ENCODE measurements at regions not wholly inside any gene's neighbourhood (a gene's known extent, or its start where the extent isn't known, plus 50 kb on each side); places are given as distances from the start of the nearest gene placed in this dataset.

DNA sequence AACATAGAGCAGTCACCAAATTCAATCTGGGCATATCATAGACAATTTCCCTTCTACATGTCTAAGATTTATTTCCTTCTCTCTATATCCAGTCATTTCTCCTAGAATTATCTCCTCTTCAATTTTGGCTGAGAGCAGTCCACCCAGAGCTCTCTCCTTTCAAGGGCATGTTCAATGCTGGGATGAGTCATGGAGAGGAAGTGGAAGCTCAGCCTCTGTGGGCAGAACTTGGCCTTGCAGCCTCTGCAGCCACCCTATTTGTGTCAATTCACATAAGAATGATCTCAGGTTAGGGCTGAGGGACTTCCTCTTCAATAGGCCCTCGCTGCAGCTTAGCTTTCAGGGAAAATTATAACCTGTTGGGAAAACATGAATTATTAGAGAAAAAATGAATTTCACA lies 560.8 kb downstream of the POM121L12 start:
- H3K27ac ChIP-seq = no peak overlapping the region
- WGBS, 2 donors = 29 to 76% methylated on average over 1 of the region's 1 CpG
- TF ChIP-seq CTCF (IDR thresholded peaks at IDR 0.05) (no peak), POLR2A (IDR thresholded peaks at IDR 0.05) (no peak)

DNA sequence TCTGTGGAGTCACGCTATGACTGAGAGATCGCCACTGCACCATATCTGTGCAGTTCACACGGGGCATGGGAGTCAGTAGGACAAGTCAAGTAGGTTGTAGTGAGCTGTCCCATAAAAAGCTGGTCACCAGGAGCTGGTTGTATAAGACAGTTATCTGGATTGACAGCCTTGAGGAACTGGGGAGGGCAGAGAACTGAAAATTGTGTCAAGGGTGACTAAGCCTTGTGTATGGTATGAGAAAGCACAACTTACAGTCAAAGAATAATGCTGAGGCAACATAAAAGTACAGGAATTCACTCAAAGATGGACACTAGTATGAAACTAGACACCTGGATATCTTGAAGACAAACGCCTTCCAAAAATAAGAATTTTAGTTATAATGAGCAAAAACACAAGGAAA lies 564.9 kb downstream of the POM121L12 start:
- Histone ChIP-seq H3K4me1 (no peaks in the 10 kb centered on the region), H3K27me3 (no peaks in the 10 kb centered on the region), H3K9me3 (no peaks in the 10 kb centered on the region), H3K36me3 (replicated peaks in 1 of 2; ENCODE audit: insufficient read depth in 1 of 2, low read depth in 2 of 2) (no peaks in the 10 kb centered on the region), H3K27ac (no peak overlapping the region), H3K4me3 (no peak overlapping the region)
- TF ChIP-seq POLR2A (IDR thresholded peaks at IDR 0.05) = no peak
- no peak for TF ChIP-seq CTCF (IDR thresholded peaks at IDR 0.05)
- intact Hi-C loops (cut with DNase I) = no loop called here
- 54 to 63% methylated on average over 4 of the region's 4 CpGs for WGBS, 2 donors
- ATAC-seq (no peak), DNase-seq (no peak)

More for the DNA sequence above, 560.8 kb downstream of the POM121L12 start:
- H3K9me3 ChIP-seq = no peaks in the 10 kb centered on the region
- H3K4me1 ChIP-seq = no peaks in the 10 kb centered on the region
- no peak for DNase-seq
- no peaks in the 10 kb centered on the region for H3K36me3 ChIP-seq (replicated peaks in 1 of 2; ENCODE audit: insufficient read depth in 1 of 2, low read depth in 2 of 2)
- H3K4me3 ChIP-seq = no peak overlapping the region
- no peak for ATAC-seq
- no peaks in the 10 kb centered on the region for H3K27me3 ChIP-seq
- intact Hi-C loops (cut with DNase I) = no loop called here

- no peak overlapping the region for H3K27ac ChIP-seq
- no peak for ATAC-seq
- TF ChIP-seq POLR2A (IDR thresholded peaks at IDR 0.05) = no peak
Observed at GRCh38 chr7:53602817-53603418, 567.5 kb downstream of the POM121L12 start.

DNA sequence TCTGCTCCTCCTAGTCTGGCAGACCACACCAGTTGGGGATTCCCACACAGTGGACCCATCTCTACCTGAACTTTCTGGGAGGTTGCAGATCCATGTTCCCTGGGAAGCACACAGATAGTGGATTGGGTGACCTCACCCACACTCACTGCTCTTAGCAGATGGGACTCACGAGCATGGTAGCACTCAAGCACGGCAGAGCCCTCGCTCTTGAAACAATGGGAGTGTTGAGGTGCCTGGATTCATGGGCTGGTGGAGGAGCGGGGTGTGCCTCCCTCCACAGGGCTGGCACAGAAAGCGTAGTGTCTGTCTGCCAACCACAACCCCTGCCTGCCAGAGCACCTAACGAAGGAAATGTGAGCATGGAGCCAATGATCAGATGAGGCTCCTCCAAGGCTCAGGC lies 568.0 kb downstream of the POM121L12 start:
- Histone ChIP-seq H3K9me3 (no peaks in the 10 kb centered on the region), H3K36me3 (replicated peaks in 1 of 2; ENCODE audit: insufficient read depth in 1 of 2, low read depth in 2 of 2) (no peaks in the 10 kb centered on the region), H3K4me3 (no peak overlapping the region), H3K27me3 (no peaks in the 10 kb centered on the region), H3K27ac (no peak overlapping the region), H3K4me1 (no peaks in the 10 kb centered on the region)
- intact Hi-C loops (cut with DNase I) = no loop called here
- WGBS, 2 donors = 29 to 70% methylated on average over 1 to 6 of the region's 6 CpGs
- ATAC-seq = no peak
- no peak for DNase-seq
- no peak for TF ChIP-seq POLR2A (IDR thresholded peaks at IDR 0.05)
- no peak for TF ChIP-seq CTCF (IDR thresholded peaks at IDR 0.05)

More at GRCh38 chr7:53602817-53603418, 567.5 kb downstream of the POM121L12 start:
- intact Hi-C loops (cut with DNase I) = no loop called here
- DNase-seq = no peak
- Histone ChIP-seq H3K4me3 (no peak overlapping the region), H3K36me3 (replicated peaks in 1 of 2; ENCODE audit: insufficient read depth in 1 of 2, low read depth in 2 of 2) (no peaks in the 10 kb centered on the region), H3K4me1 (no peaks in the 10 kb centered on the region), H3K9me3 (no peaks in the 10 kb centered on the region), H3K27me3 (no peaks in the 10 kb centered on the region)
- 35 to 63% methylated on average over 2 to 6 of the region's 6 CpGs for WGBS, 2 donors

DNA sequence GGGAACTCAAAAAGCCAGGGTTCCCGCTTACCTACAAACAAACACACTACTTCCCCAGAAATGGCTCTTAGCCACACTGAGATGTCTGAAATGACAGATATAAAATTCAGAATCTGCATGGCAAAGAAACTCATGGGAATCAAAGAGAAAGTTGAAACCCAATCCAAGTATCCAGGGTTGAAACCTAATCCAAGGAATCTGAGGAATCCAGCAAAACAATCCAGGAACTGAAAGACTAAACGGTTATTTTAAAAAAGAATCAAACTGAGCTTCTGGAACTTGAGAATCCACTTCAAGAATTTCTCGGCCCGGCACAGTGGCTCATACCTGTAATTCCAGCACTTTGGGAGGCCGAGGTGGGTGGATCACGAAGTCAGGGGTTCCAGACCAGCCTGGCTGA lies 568.8 kb downstream of the POM121L12 start:
- TF ChIP-seq CTCF (IDR thresholded peaks at IDR 0.05) = no peak
- intact Hi-C loops (cut with DNase I) = no loop called here
- DNase-seq = no peak

More for the DNA sequence above, 568.8 kb downstream of the POM121L12 start:
- no peak overlapping the region for H3K4me3 ChIP-seq
- H3K36me3 ChIP-seq (replicated peaks in 1 of 2; ENCODE audit: insufficient read depth in 1 of 2, low read depth in 2 of 2) = no peaks in the 10 kb centered on the region
- no peaks in the 10 kb centered on the region for H3K9me3 ChIP-seq
- no peak for ATAC-seq
- WGBS, 2 donors = 29 to 40% methylated on average over 6 of the region's 6 CpGs
- no peak overlapping the region for H3K27ac ChIP-seq
- H3K27me3 ChIP-seq = no peaks in the 10 kb centered on the region
- H3K4me1 ChIP-seq = no peaks in the 10 kb centered on the region

All from body of pancreas (tissue), 4 donors.